NCI-H82 (cell line): ENCODE measurements at regions not wholly inside any gene's neighbourhood (a gene's known extent, or its start where the extent isn't known, plus 50 kb on each side); places are given as distances from the start of the nearest gene placed in this dataset.

Source experiments
- DNase-seq: peaks from one replicate; lab custom pipeline; 2025; lab: John Stamatoyannopoulos, UW

GRCh38 chr5:14983666-14984441, 112.3 kb upstream of the ANKH start:
- no peak for DNase-seq

- no peak for DNase-seq
Measured at GRCh38 chr5:14980698-14981097, 109.1 kb upstream of the ANKH start.

GRCh38 chr5:14977058-14977685, 105.6 kb upstream of the ANKH start:
- no peak for DNase-seq

- DNase-seq = no peak
Measured at GRCh38 chr5:14976486-14976885, 104.9 kb upstream of the ANKH start.

GRCh38 chr5:14971873-14972272, 100.3 kb upstream of the ANKH start:
- DNase-seq = no peak

- no peak for DNase-seq
Measured at GRCh38 chr5:14968796-14969195, 97.2 kb upstream of the ANKH start.

GRCh38 chr5:14967166-14967565, 95.6 kb upstream of the ANKH start:
- DNase-seq = no peak

GRCh38 chr5:14965815-14966214, 94.2 kb upstream of the ANKH start:
- DNase-seq = no peak

- DNase-seq = no peak
Measured at GRCh38 chr5:14962604-14963003, 91.0 kb upstream of the ANKH start.

- no peak for DNase-seq
Measured at GRCh38 chr5:14960120-14960462, 88.5 kb upstream of the ANKH start.

GRCh38 chr5:14959399-14960119, 88.0 kb upstream of the ANKH start:
- DNase-seq = no peak

GRCh38 chr5:14958188-14958587, 86.6 kb upstream of the ANKH start:
- DNase-seq = no peak

GRCh38 chr5:14956423-14957046, 85.0 kb upstream of the ANKH start:
- DNase-seq = no peak

- DNase-seq = peak; percentile 73
Measured at GRCh38 chr5:14954616-14955343, 83.2 kb upstream of the ANKH start.

GRCh38 chr5:14954216-14954615, 82.6 kb upstream of the ANKH start:
- no peak for DNase-seq

- DNase-seq = no peak
Measured at GRCh38 chr5:14953075-14953607, 81.6 kb upstream of the ANKH start.

- DNase-seq = no peak
Measured at GRCh38 chr5:14948383-14948782, 76.8 kb upstream of the ANKH start.

GRCh38 chr5:14946815-14947620, 75.4 kb upstream of the ANKH start:
- peak; percentile 28 for DNase-seq

- DNase-seq = no peak
Measured at GRCh38 chr5:14945450-14945849, 73.9 kb upstream of the ANKH start.

GRCh38 chr5:14944996-14945395, 73.4 kb upstream of the ANKH start:
- no peak for DNase-seq

GRCh38 chr5:14944350-14944739, 72.8 kb upstream of the ANKH start:
- DNase-seq = no peak
